Keratinocyte (primary cell): ENCODE measurements at regions not wholly inside any gene's neighbourhood (a gene's known extent, or its start where the extent isn't known, plus 50 kb on each side); places are given as distances from the start of the nearest gene placed in this dataset.
"Not testable (repeated sequence)": the region's sequence is repeated elsewhere in the genome, so short reads cannot be mapped to it uniquely, and the experiment has no call there.

Experiments
- DNase-seq: peaks from one replicate; pipeline ENCODE4 v3.0.0-alpha.2; 2011; ENCODE audit warnings: low read depth, missing footprints, low spot score
- FAIRE-seq: peaks from 2 replicates; lab custom pipeline; 2011; peaks lifted over from hg19 to GRCh38; lab: Jason Lieb, UNC
- H2AFZ ChIP-seq: 2 replicates; pipeline ENCODE4 v1.6.0; 2012; ENCODE audit warnings: low read length, control low read depth, inconsistent platforms; ENCODE audit not compliant: control insufficient read depth
- H3K27ac ChIP-seq: 2 replicates; pipeline ENCODE4 v1.5.1; 2011; ENCODE audit warnings: low read length; ENCODE audit not compliant: control insufficient read depth, insufficient read depth
- H3K27me3 ChIP-seq: 3 replicates; pipeline ENCODE4 v1.6.0; 2011; ENCODE audit warnings: low read length; ENCODE audit not compliant: control insufficient read depth, insufficient read depth; ENCODE audit errors: extremely low read depth
- H3K36me3 ChIP-seq, 2 experiments: 2 replicates in 1 of 2; 3 replicates in 1 of 2; pipeline ENCODE4 v1.5.1; 2011; ENCODE audit warnings: low read length in 2 of 2, mild to moderate bottlenecking in 1 of 2; ENCODE audit not compliant: control insufficient read depth in 2 of 2, insufficient read depth in 2 of 2; ENCODE audit errors: extremely low read depth in 1 of 2
- H3K4me1 ChIP-seq: 3 replicates; pipeline ENCODE4 v1.5.1; 2011; ENCODE audit warnings: low read length; ENCODE audit not compliant: control insufficient read depth, insufficient read depth; ENCODE audit errors: extremely low read depth
- H3K4me2 ChIP-seq: 3 replicates; pipeline ENCODE4 v1.6.0; 2011; ENCODE audit warnings: low read depth, low read length; ENCODE audit not compliant: control insufficient read depth, insufficient read depth; ENCODE audit errors: extremely low read depth
- H3K4me3 ChIP-seq, 3 experiments: fragments of 200-600 bp in 1 of 3; sonication (generic) in 1 of 3; 2 replicates in 2 of 3; 3 replicates in 1 of 3; pipeline ENCODE4 v1.5.1; 2011 to 2016; ENCODE audit warnings: low read length in 3 of 3, mild to moderate bottlenecking in 3 of 3, control low read depth in 2 of 3, inconsistent platforms in 1 of 3, low read depth in 1 of 3, mixed read lengths in 1 of 3, mixed run types in 1 of 3, moderate library complexity in 1 of 3; ENCODE audit not compliant: control insufficient read depth in 2 of 3, insufficient read depth in 2 of 3; ENCODE audit errors: extremely low read depth in 1 of 3
- H3K79me2 ChIP-seq: 2 replicates; pipeline ENCODE4 v1.6.0; 2012; ENCODE audit warnings: low read length; ENCODE audit not compliant: control insufficient read depth, insufficient read depth
- H3K9ac ChIP-seq: 3 replicates; pipeline ENCODE4 v1.6.0; 2011; ENCODE audit warnings: low read length; ENCODE audit not compliant: control insufficient read depth, insufficient read depth; ENCODE audit errors: extremely low read depth
- H3K9me1 ChIP-seq: 3 replicates; pipeline ENCODE4 v1.6.0; 2011; ENCODE audit warnings: low read length; ENCODE audit not compliant: control insufficient read depth, insufficient read depth; ENCODE audit errors: extremely low read depth
- H3K9me3 ChIP-seq: 2 replicates; pipeline ENCODE4 v1.5.1; 2012; ENCODE audit warnings: low read depth, low read length; ENCODE audit not compliant: control insufficient read depth
- H4K20me1 ChIP-seq: 3 replicates; pipeline ENCODE4 v1.6.0; 2011; ENCODE audit warnings: low read length; ENCODE audit not compliant: control insufficient read depth, insufficient read depth; ENCODE audit errors: extremely low read depth
- CTCF ChIP-seq, 3 experiments: IDR thresholded peaks in 1 of 3; conservative IDR thresholded peaks in 1 of 3; optimal IDR thresholded peaks in 1 of 3; 2 replicates in 2 of 3; 3 replicates in 1 of 3; pipeline versions ENCODE3 to v1.5.1; 2011; ENCODE audit warnings: low read length in 3 of 3, mild to moderate bottlenecking in 3 of 3, moderate library complexity in 2 of 3, control low read depth in 1 of 3, inconsistent platforms in 1 of 3; ENCODE audit not compliant: insufficient read depth in 2 of 3; ENCODE audit errors: extremely low read depth in 1 of 3
- EZH2 ChIP-seq: IDR thresholded peaks from one replicate; pipeline ENCODE4 v1.6.1; 2012; ENCODE audit warnings: inconsistent platforms, mild to moderate bottlenecking, low read length, moderate library complexity
- dilution Hi-C: fragments of 300-500 bp; cut with MboI; formaldehyde crosslinking; loops from one replicate; pipeline ENCODE4 v1.7.0; 2020; ENCODE audit warnings: low sequenced_read_pairs; ENCODE audit not compliant: extremely low pct_ligation_motif_present

- TF ChIP-seq CTCF (optimal IDR thresholded peaks at IDR 0.05 in 1 of 3, IDR thresholded peaks at IDR 0.05 in 1 of 3, conservative IDR thresholded peaks at IDR 0.05 in 1 of 3; ENCODE audit: extremely low read depth in 1 of 3, insufficient read depth in 2 of 3, low read length in 3 of 3): no peak
- no peak for TF ChIP-seq EZH2
- no peak for FAIRE-seq
Observed at GRCh38 chr6:20021795-20022194, 184.6 kb downstream of the ID4 start.

GRCh38 chr6:20023549-20024315 lies 186.6 kb downstream of the ID4 start:
- FAIRE-seq, H3K27ac ChIP-seq, H4K20me1 ChIP-seq, H3K4me3 ChIP-seq, H2AFZ ChIP-seq, H3K4me1 ChIP-seq, H3K79me2 ChIP-seq, H3K9me1 ChIP-seq, H3K27me3 ChIP-seq, H3K36me3 ChIP-seq, H3K9me3 ChIP-seq, DNase-seq, H3K9ac ChIP-seq, dilution Hi-C loops, H3K4me2 ChIP-seq: not testable (repeated sequence)

More at GRCh38 chr6:20021795-20022194, 184.6 kb downstream of the ID4 start:
- no peak overlapping the region for H3K9ac ChIP-seq
- no peak overlapping the region for H3K4me2 ChIP-seq
- H3K4me1 ChIP-seq: no peaks in the 10 kb centered on the region
- H3K4me3 ChIP-seq: no peak overlapping the region
- dilution Hi-C loops: no loop called here
- no peaks in the 10 kb centered on the region for H4K20me1 ChIP-seq
- H3K27me3 ChIP-seq: no peaks in the 10 kb centered on the region
- H3K79me2 ChIP-seq: no peaks in the 10 kb centered on the region
- DNase-seq: no peak
- H3K9me3 ChIP-seq: no peaks in the 10 kb centered on the region
- H3K36me3 ChIP-seq: no peaks in the 10 kb centered on the region
- no peak overlapping the region for H3K27ac ChIP-seq
- no peaks in the 10 kb centered on the region for H3K9me1 ChIP-seq
- H2AFZ ChIP-seq: no peak overlapping the region

GRCh38 chr6:20024316-20024673 lies 187.1 kb downstream of the ID4 start:
- H3K4me2 ChIP-seq: no peak overlapping the region
- DNase-seq (no peak), FAIRE-seq (no peak)
- no peaks in the 10 kb centered on the region for H3K79me2 ChIP-seq
- H3K9me3 ChIP-seq: no peaks in the 10 kb centered on the region
- dilution Hi-C loops: no loop called here
- no peak for TF ChIP-seq EZH2
- TF ChIP-seq CTCF (optimal IDR thresholded peaks at IDR 0.05 in 1 of 3, IDR thresholded peaks at IDR 0.05 in 1 of 3, conservative IDR thresholded peaks at IDR 0.05 in 1 of 3; ENCODE audit: extremely low read depth in 1 of 3, insufficient read depth in 2 of 3, low read length in 3 of 3): no peak
- no peaks in the 10 kb centered on the region for H3K36me3 ChIP-seq
- H3K9me1 ChIP-seq: no peaks in the 10 kb centered on the region
- H4K20me1 ChIP-seq: no peaks in the 10 kb centered on the region
- no peaks in the 10 kb centered on the region for H3K4me1 ChIP-seq
- no peaks in the 10 kb centered on the region for H3K27me3 ChIP-seq
- H3K9ac ChIP-seq: no peak overlapping the region
- no peak overlapping the region for H3K4me3 ChIP-seq
- H3K27ac ChIP-seq: no peak overlapping the region
- H2AFZ ChIP-seq: no peak overlapping the region
